Lower leg skin (tissue), 4 donors: ENCODE measurements at regions not wholly inside any gene's neighbourhood (a gene's known extent, or its start where the extent isn't known, plus 50 kb on each side); places are given as distances from the start of the nearest gene placed in this dataset.

Experiments used
- DNase-seq, 2 donors: peaks; one replicate each; pipeline ENCODE4 v3.0.0-alpha.2; 2019; ENCODE audit warnings: low spot score in 2 of 2
- H3K4me3 ChIP-seq: fragments of 200-600 bp; sonication (generic); 2 replicates; pipeline ENCODE4 v1.5.1; 2017; ENCODE audit warnings: mild to moderate bottlenecking, low read depth; ENCODE audit not compliant: poor library complexity, severe bottlenecking
- CTCF ChIP-seq, 3 donors: fragments of 450-650 bp; IDR thresholded peaks; one replicate each; pipeline ENCODE4 v1.5.1; 2016; ENCODE audit warnings: antibody characterized with exemption in 3 of 3, mild to moderate bottlenecking in 3 of 3, moderate library complexity in 2 of 3
- POLR2A ChIP-seq, 2 donors: fragments of 450-650 bp; IDR thresholded peaks; one replicate each; pipeline ENCODE4 v1.6.1; 2016 to 2017; ENCODE audit warnings: antibody characterized with exemption in 2 of 2, mild to moderate bottlenecking in 1 of 2, moderate library complexity in 1 of 2
- WGBS, 2 donors: methylation state at CpG; one replicate each; pipeline ENCODE4 v1.1.5; 2018; 5-methylcytosine and 5-hydroxymethylcytosine counted together
- intact Hi-C: fragments of 100-400 bp; cut with DNase I; formaldehyde crosslinking; loops from one replicate; pipeline ENCODE4 v1.15.0; 2023; ENCODE audit warnings: low total_unique reads

GRCh38 chrX:139186991-139187390, 343.5 kb upstream of the F9 start:
- TF ChIP-seq CTCF (IDR thresholded peaks at IDR 0.05) (no peak), POLR2A (IDR thresholded peaks at IDR 0.05) (no peak)
- intact Hi-C loops = no loop called here
- WGBS, 2 donors = 27 to 54% methylated on average over 1 of the region's 1 CpG
- DNase-seq = no peak
- no peak overlapping the region for H3K4me3 ChIP-seq

- no peak overlapping the region for H3K4me3 ChIP-seq
- DNase-seq = no peak
- intact Hi-C loops = no loop called here
- no peak for TF ChIP-seq POLR2A (IDR thresholded peaks at IDR 0.05)
- TF ChIP-seq CTCF (IDR thresholded peaks at IDR 0.05) = no peak
- 47 to 71% methylated on average over 1 of the region's 1 CpG for WGBS, 2 donors
Observed at GRCh38 chrX:139179592-139179991, 350.9 kb upstream of the F9 start.

GRCh38 chrX:139178980-139179379, 351.6 kb upstream of the F9 start:
- TF ChIP-seq CTCF (IDR thresholded peaks at IDR 0.05) (no peak), POLR2A (IDR thresholded peaks at IDR 0.05) (no peak)
- DNase-seq = no peak
- no peak overlapping the region for H3K4me3 ChIP-seq
- intact Hi-C loops = no loop called here
- WGBS, 2 donors = 87 to 95% methylated on average over 4 of the region's 4 CpGs

- DNase-seq = no peak
- intact Hi-C loops = no loop called here
- no peak overlapping the region for H3K4me3 ChIP-seq
- TF ChIP-seq CTCF (IDR thresholded peaks at IDR 0.05) (no peak), POLR2A (IDR thresholded peaks at IDR 0.05) (no peak)
- 64 to 81% methylated on average over 1 of the region's 1 CpG for WGBS, 2 donors
Observed at GRCh38 chrX:139172731-139173130, 357.8 kb upstream of the F9 start.

GRCh38 chrX:139170526-139171173, 359.9 kb upstream of the F9 start:
- no peak overlapping the region for H3K4me3 ChIP-seq
- intact Hi-C loops = no loop called here
- no peak for TF ChIP-seq CTCF (IDR thresholded peaks at IDR 0.05)
- no peak for TF ChIP-seq POLR2A (IDR thresholded peaks at IDR 0.05)
- no peak for DNase-seq
- WGBS, 2 donors = 75 to 77% methylated on average over 5 of the region's 5 CpGs

- intact Hi-C loops = no loop called here
- WGBS, 2 donors = 66 to 95% methylated on average over 1 of the region's 1 CpG
Observed at GRCh38 chrX:139167282-139167681, 363.3 kb upstream of the F9 start.

More at GRCh38 chrX:139167282-139167681, 363.3 kb upstream of the F9 start:
- TF ChIP-seq POLR2A (IDR thresholded peaks at IDR 0.05) (no peak), CTCF (IDR thresholded peaks at IDR 0.05) (no peak)
- no peak for DNase-seq
- no peak overlapping the region for H3K4me3 ChIP-seq
